Mucosa of descending colon (tissue), 3 donors: ENCODE measurements at regions not wholly inside any gene's neighbourhood (a gene's known extent, or its start where the extent isn't known, plus 50 kb on each side); places are given as distances from the start of the nearest gene placed in this dataset.

Source experiments
- ATAC-seq: fragments of 200-7000 bp; cut with Tn5 transposase; one replicate; pipeline ENCODE4 v1.9.1; 2020; ENCODE audit warnings: mild to moderate bottlenecking, moderate library complexity
- DNase-seq, 3 donors: peaks; one replicate each; pipeline ENCODE4 v3.0.0-alpha.2; 2020
- H3K36me3 ChIP-seq: fragments of 200-600 bp; one replicate; pipeline ENCODE4 v1.8.0; 2021; ENCODE audit warnings: low read depth, mild to moderate bottlenecking
- H3K4me1 ChIP-seq: fragments of 200-600 bp; one replicate; pipeline ENCODE4 v1.8.0; 2021; ENCODE audit warnings: low read depth, mild to moderate bottlenecking
- H3K4me3 ChIP-seq: fragments of 200-600 bp; one replicate; pipeline ENCODE4 v1.8.0; 2021; ENCODE audit warnings: mild to moderate bottlenecking
- H3K9me3 ChIP-seq: fragments of 200-600 bp; one replicate; pipeline ENCODE4 v1.8.0; 2021; ENCODE audit warnings: mild to moderate bottlenecking
- intact Hi-C, 2 donors: fragments of 100-400 bp; cut with DNase I in 1 of 2; cut with micrococcal nuclease in 1 of 2; formaldehyde crosslinking; loops; one replicate each; pipeline versions ENCODE4 v1.11.0 to v1.11.1; 2022; cut with DNase I, micrococcal nuclease
- TF ChIP-seq, protein P1 (sequence below): fragments of 200-600 bp; IDR thresholded peaks from one replicate; pipeline ENCODE4 v1.8.0; 2022; ENCODE audit warnings: antibody characterized with exemption, mild to moderate bottlenecking
- donor health status: DM: no; HTN: no; CAD: no; lungs with moderate emphysema.
- donor health status: DM: no; HTN: no; CAD: no.
- donor health status: DM: no; HTN: yes; CAD: no.

GRCh38 chr14:101399737-101400517 lies 161.4 kb upstream of the DIO3 start:
- no peaks in the 10 kb centered on the region for H3K4me1 ChIP-seq
- H3K9me3 ChIP-seq = no peaks in the 10 kb centered on the region
- H3K36me3 ChIP-seq = no peaks in the 10 kb centered on the region
- intact Hi-C loops = no loop called here
- TF ChIP-seq, protein P1, sequence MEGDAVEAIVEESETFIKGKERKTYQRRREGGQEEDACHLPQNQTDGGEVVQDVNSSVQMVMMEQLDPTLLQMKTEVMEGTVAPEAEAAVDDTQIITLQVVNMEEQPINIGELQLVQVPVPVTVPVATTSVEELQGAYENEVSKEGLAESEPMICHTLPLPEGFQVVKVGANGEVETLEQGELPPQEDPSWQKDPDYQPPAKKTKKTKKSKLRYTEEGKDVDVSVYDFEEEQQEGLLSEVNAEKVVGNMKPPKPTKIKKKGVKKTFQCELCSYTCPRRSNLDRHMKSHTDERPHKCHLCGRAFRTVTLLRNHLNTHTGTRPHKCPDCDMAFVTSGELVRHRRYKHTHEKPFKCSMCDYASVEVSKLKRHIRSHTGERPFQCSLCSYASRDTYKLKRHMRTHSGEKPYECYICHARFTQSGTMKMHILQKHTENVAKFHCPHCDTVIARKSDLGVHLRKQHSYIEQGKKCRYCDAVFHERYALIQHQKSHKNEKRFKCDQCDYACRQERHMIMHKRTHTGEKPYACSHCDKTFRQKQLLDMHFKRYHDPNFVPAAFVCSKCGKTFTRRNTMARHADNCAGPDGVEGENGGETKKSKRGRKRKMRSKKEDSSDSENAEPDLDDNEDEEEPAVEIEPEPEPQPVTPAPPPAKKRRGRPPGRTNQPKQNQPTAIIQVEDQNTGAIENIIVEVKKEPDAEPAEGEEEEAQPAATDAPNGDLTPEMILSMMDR = no peak
- H3K4me3 ChIP-seq = no peak overlapping the region
- ATAC-seq (no peak), DNase-seq (no peak)

DNA sequence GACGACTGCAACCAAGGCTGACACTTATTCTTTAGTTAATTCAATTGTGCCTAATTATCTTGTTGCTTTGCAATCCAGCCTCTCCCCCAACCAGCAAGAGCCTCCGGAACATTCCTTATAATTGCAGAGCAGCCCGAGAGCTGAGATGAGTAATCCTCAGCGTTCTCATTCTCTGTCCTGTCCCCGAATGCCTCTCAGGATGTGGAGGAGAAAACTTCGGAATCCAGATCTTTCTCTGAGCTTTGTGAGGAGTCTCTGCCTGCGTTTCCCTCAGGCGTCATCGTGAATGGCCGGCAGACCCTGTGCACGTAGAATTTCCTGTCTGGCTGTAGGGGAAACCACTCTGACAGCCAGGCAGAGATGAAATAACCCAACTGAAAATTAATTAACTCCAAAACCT lies 160.5 kb upstream of the DIO3 start:
- intact Hi-C loops = no loop called here
- no peak overlapping the region for H3K4me3 ChIP-seq
- no peaks in the 10 kb centered on the region for H3K4me1 ChIP-seq
- DNase-seq = no peak
- TF ChIP-seq, protein P1 = no peak
- H3K9me3 ChIP-seq = no peaks in the 10 kb centered on the region
- no peak for ATAC-seq
- H3K36me3 ChIP-seq = no peaks in the 10 kb centered on the region

GRCh38 chr14:101402936-101403660 lies 158.2 kb upstream of the DIO3 start:
- intact Hi-C loops = no loop called here
- Histone ChIP-seq H3K36me3 (no peaks in the 10 kb centered on the region), H3K4me3 (no peak overlapping the region), H3K4me1 (no peaks in the 10 kb centered on the region), H3K9me3 (no peaks in the 10 kb centered on the region)
- DNase-seq (no peak), ATAC-seq (no peak)
- TF ChIP-seq, protein P1 = no peak

- no peak for ATAC-seq
- Histone ChIP-seq H3K4me3 (no peak overlapping the region), H3K36me3 (no peaks in the 10 kb centered on the region), H3K9me3 (no peaks in the 10 kb centered on the region), H3K4me1 (no peaks in the 10 kb centered on the region)
- no peak for DNase-seq
- TF ChIP-seq, protein P1 = no peak
- intact Hi-C loops = no loop called here
These were observed 156.7 kb upstream of the DIO3 start for GRCh38 chr14:101404426-101405170.

- peak in 1 of 3 donors; percentile 18 for DNase-seq
- intact Hi-C loops = no loop called here
- no peak overlapping the region for H3K4me3 ChIP-seq
- H3K36me3 ChIP-seq = no peaks in the 10 kb centered on the region
- TF ChIP-seq, protein P1 = no peak
- H3K4me1 ChIP-seq = no peaks in the 10 kb centered on the region
- ATAC-seq = no peak
- H3K9me3 ChIP-seq = no peaks in the 10 kb centered on the region
These were observed 156.0 kb upstream of the DIO3 start for GRCh38 chr14:101405171-101405883.
